ENCODE measurements at regions not wholly inside any gene's neighbourhood (a gene's known extent, or its start where the extent isn't known, plus 50 kb on each side); places are given as distances from the start of the nearest gene placed in this dataset.

DNA sequence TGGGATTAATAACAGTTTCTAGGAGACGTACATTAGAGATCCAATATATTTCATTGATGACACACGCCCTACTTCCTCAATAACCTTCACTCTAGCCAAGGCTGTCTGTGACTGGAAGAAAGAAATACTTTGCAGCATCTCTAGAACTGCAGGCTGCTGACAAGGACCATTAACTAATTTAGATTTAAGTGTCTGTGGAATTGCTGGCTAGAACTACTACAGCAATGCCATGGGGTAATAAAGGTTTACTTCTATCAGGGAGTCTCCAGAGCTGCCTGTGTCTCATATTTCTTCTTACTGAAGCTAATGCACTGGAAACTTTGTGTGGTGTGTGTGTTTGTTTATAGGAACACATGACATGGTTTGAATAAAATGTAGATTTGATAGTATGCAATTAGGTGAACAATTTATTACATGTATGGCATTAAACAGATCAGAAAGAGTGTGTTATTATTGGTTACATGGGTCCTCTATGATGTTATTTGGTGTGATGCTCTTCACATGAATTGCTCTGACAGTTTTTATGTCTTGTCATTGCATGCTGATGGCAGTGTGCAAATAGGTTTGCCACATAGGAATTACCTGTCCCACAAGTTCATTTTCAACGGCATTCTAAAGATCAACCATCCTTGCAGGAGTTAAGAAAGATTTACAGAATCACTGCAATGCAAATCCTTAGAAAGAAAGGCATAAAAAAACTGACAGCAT, 916.2 kb upstream of the CADM2 start:
- H3K4me3 Mint-ChIP-seq (ENCODE audit: unreplicated experiment) = no peak overlapping the region
- peaks cover 5% of the 10 kb centered on the region for H3K36me3 Mint-ChIP-seq (ENCODE audit: unreplicated experiment)
- H3K27ac Mint-ChIP-seq (ENCODE audit: unreplicated experiment) = no peak overlapping the region
- H3K27me3 Mint-ChIP-seq (ENCODE audit: unreplicated experiment) = no peaks in the 10 kb centered on the region
- H3K4me1 Mint-ChIP-seq (ENCODE audit: low read depth, unreplicated experiment) = no peaks in the 10 kb centered on the region
- peaks cover 1% of the 10 kb centered on the region for H3K9me3 Mint-ChIP-seq (ENCODE audit: unreplicated experiment)
- TF ChIP-seq, protein P1, sequence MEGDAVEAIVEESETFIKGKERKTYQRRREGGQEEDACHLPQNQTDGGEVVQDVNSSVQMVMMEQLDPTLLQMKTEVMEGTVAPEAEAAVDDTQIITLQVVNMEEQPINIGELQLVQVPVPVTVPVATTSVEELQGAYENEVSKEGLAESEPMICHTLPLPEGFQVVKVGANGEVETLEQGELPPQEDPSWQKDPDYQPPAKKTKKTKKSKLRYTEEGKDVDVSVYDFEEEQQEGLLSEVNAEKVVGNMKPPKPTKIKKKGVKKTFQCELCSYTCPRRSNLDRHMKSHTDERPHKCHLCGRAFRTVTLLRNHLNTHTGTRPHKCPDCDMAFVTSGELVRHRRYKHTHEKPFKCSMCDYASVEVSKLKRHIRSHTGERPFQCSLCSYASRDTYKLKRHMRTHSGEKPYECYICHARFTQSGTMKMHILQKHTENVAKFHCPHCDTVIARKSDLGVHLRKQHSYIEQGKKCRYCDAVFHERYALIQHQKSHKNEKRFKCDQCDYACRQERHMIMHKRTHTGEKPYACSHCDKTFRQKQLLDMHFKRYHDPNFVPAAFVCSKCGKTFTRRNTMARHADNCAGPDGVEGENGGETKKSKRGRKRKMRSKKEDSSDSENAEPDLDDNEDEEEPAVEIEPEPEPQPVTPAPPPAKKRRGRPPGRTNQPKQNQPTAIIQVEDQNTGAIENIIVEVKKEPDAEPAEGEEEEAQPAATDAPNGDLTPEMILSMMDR (IDR thresholded peaks at IDR 0.05; ENCODE audit: partially characterized antibody, unreplicated experiment) = no peak
- DNase-seq = no peak

DNA sequence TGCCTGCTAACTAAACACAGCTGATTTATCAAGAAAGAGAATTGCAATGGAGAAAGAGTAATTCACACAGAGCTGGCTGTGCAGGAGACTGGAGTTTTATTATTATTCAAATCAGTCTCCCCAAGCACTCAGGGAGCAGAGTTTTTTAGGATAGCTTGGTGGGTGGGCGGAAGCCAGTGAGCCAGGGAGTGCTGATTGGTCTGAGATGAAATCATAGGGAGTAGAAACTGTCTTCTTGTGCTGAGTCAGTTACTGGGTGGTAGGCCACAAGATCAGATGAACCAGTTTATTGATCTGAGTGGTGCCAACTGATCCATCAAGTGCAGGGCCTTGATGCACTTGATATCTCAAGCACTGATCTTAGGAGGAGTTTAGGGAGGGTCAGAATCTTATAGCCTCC, 891.9 kb upstream of the CADM2 start:
- TF ChIP-seq, protein P1 (IDR thresholded peaks at IDR 0.05; ENCODE audit: partially characterized antibody, unreplicated experiment) = no peak
- Mint-ChIP-seq H3K36me3 (ENCODE audit: unreplicated experiment) (no peaks in the 10 kb centered on the region), H3K4me3 (ENCODE audit: unreplicated experiment) (no peak overlapping the region), H3K27ac (ENCODE audit: unreplicated experiment) (no peak overlapping the region), H3K9me3 (ENCODE audit: unreplicated experiment) (no peaks in the 10 kb centered on the region), H3K4me1 (ENCODE audit: low read depth, unreplicated experiment) (no peaks in the 10 kb centered on the region), H3K27me3 (ENCODE audit: unreplicated experiment) (no peaks in the 10 kb centered on the region)
- DNase-seq = no peak

DNA sequence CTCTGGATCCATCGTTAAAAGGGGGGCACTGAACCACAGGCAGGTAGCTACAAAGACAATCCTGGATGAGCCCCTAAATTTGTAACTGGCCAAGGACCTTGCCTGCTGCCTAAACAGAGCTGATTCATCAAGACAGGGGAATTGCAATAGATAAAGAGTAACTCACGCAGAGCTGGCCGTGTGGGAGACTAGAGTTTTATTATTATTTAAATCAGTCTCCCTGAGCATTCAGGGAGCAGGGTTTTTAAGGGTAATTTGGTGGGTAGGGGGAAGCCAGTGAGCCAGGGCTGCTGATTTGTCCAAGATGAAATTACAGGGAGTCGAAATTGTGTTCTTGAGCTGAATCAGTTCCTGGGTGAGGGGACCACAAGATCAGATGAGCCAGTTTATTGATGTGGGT, 885.1 kb upstream of the CADM2 start:
- Mint-ChIP-seq H3K4me3 (ENCODE audit: unreplicated experiment) (no peak overlapping the region), H3K9me3 (ENCODE audit: unreplicated experiment) (peaks cover 4% of the 10 kb centered on the region), H3K4me1 (ENCODE audit: low read depth, unreplicated experiment) (no peaks in the 10 kb centered on the region), H3K27ac (ENCODE audit: unreplicated experiment) (no peak overlapping the region), H3K36me3 (ENCODE audit: unreplicated experiment) (no peaks in the 10 kb centered on the region), H3K27me3 (ENCODE audit: unreplicated experiment) (no peaks in the 10 kb centered on the region)
- DNase-seq = no peak
- TF ChIP-seq, protein P1 (IDR thresholded peaks at IDR 0.05; ENCODE audit: partially characterized antibody, unreplicated experiment) = no peak

DNA sequence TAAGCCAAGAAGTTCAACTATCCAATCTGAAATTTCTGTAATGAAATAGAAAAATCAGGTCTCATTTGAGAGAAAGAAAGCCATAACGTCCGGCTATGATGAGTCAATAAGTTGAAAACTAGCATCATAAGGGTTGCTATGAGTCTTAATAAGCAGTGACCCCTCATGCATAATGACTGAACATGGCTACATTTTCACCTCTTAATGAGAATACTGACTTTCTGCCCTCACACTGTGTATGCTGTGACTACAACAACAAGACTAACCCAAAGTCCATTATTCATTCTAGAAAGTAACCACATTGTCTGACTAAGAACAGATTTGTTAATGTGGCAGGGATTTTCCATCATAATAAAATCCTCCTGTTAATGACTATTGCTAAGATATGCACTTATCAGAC, 884.0 kb upstream of the CADM2 start:
- no peaks in the 10 kb centered on the region for H3K27me3 Mint-ChIP-seq (ENCODE audit: unreplicated experiment)
- no peak for DNase-seq
- no peaks in the 10 kb centered on the region for H3K36me3 Mint-ChIP-seq (ENCODE audit: unreplicated experiment)
- H3K9me3 Mint-ChIP-seq (ENCODE audit: unreplicated experiment) = peaks cover 4% of the 10 kb centered on the region
- TF ChIP-seq, protein P1 (IDR thresholded peaks at IDR 0.05; ENCODE audit: partially characterized antibody, unreplicated experiment) = no peak
- H3K4me3 Mint-ChIP-seq (ENCODE audit: unreplicated experiment) = no peak overlapping the region
- H3K4me1 Mint-ChIP-seq (ENCODE audit: low read depth, unreplicated experiment) = no peaks in the 10 kb centered on the region
- no peak overlapping the region for H3K27ac Mint-ChIP-seq (ENCODE audit: unreplicated experiment)

DNA sequence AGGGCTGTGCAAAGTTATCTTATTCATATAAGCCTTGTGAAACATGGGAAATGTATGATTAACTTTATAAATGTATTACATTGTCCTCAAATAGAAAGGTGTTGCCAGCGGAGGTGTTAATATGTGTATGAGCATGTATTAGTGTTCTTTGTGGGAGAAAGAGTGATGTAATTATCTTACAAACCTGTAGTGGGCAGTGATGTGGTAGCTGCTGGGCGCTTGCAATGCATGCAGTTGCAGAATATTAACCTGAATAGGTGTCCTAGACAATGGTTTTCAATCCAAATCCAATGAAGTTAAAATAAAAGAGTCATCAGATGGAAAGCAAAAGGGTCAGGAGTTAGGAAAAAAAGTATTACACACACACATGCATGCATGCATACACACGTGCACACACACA, 881.3 kb upstream of the CADM2 start:
- H3K27me3 Mint-ChIP-seq (ENCODE audit: unreplicated experiment) = no peaks in the 10 kb centered on the region
- no peaks in the 10 kb centered on the region for H3K4me1 Mint-ChIP-seq (ENCODE audit: low read depth, unreplicated experiment)

More for the DNA sequence above, 881.3 kb upstream of the CADM2 start:
- DNase-seq = no peak
- Mint-ChIP-seq H3K9me3 (ENCODE audit: unreplicated experiment) (peaks cover 4% of the 10 kb centered on the region), H3K36me3 (ENCODE audit: unreplicated experiment) (no peaks in the 10 kb centered on the region), H3K4me3 (ENCODE audit: unreplicated experiment) (no peak overlapping the region), H3K27ac (ENCODE audit: unreplicated experiment) (no peak overlapping the region)
- TF ChIP-seq, protein P1 (IDR thresholded peaks at IDR 0.05; ENCODE audit: partially characterized antibody, unreplicated experiment) = peak; percentile 55
